ENCODE measurements at regions not wholly inside any gene's neighbourhood (a gene's known extent, or its start where the extent isn't known, plus 50 kb on each side); places are given as distances from the start of the nearest gene placed in this dataset.
"Not testable (repeated sequence)": the region's sequence is repeated elsewhere in the genome, so short reads cannot be mapped to it uniquely, and the experiment has no call there.

GRCh38 chr5:106392766-106393165, 1278.0 kb downstream of the EFNA5 start:
- 87 to 93% (median 91%) methylated on average over 5 of the region's 5 CpGs for WGBS, 5 donors
- TF ChIP-seq POLR2A (IDR thresholded peaks at IDR 0.05): no peak
- no peak for TF ChIP-seq POLR2AphosphoS5 (IDR thresholded peaks at IDR 0.05)
- TF ChIP-seq EP300 (IDR thresholded peaks at IDR 0.05): no peak
- TF ChIP-seq CTCF (IDR thresholded peaks at IDR 0.05): no peak
- H3K27me3 ChIP-seq: no peaks in the 10 kb centered on the region

GRCh38 chr5:106387767-106388166, 1283.0 kb downstream of the EFNA5 start:
- H3K27ac ChIP-seq; intact Hi-C loops (cut with DNase I; ENCODE audit: low total_unique reads); H3K27me3 ChIP-seq; H3K36me3 ChIP-seq; DNase-seq; H3K4me1 ChIP-seq; H3K9me3 ChIP-seq; H3K4me3 ChIP-seq: not testable (repeated sequence)
- 87 to 96% (median 95%) methylated on average over 7 to 12 of the region's 12 CpGs for WGBS, 5 donors

More at GRCh38 chr5:106392766-106393165, 1278.0 kb downstream of the EFNA5 start:
- H3K9me3 ChIP-seq: no peaks in the 10 kb centered on the region
- no peaks in the 10 kb centered on the region for H3K36me3 ChIP-seq
- no peak for DNase-seq
- intact Hi-C loops (cut with DNase I; ENCODE audit: low total_unique reads): no loop called here
- no peaks in the 10 kb centered on the region for H3K4me1 ChIP-seq
- H3K4me3 ChIP-seq: no peak overlapping the region
- H3K27ac ChIP-seq: no peak overlapping the region

GRCh38 chr5:106386287-106386686, 1284.5 kb downstream of the EFNA5 start:
- H3K4me1 ChIP-seq: no peaks in the 10 kb centered on the region
- no peak overlapping the region for H3K4me3 ChIP-seq
- H3K9me3 ChIP-seq: no peaks in the 10 kb centered on the region
- H3K27ac ChIP-seq: no peak overlapping the region
- DNase-seq: no peak
- H3K27me3 ChIP-seq: no peaks in the 10 kb centered on the region
- 89 to 92% (median 90%) methylated on average over 3 of the region's 3 CpGs for WGBS, 5 donors
- H3K36me3 ChIP-seq: no peaks in the 10 kb centered on the region
- TF ChIP-seq POLR2A (IDR thresholded peaks at IDR 0.05): no peak
- TF ChIP-seq CTCF (IDR thresholded peaks at IDR 0.05): no peak
- no peak for TF ChIP-seq EP300 (IDR thresholded peaks at IDR 0.05)
- no peak for TF ChIP-seq POLR2AphosphoS5 (IDR thresholded peaks at IDR 0.05)
- intact Hi-C loops (cut with DNase I; ENCODE audit: low total_unique reads): no loop called here

- TF ChIP-seq CTCF (IDR thresholded peaks at IDR 0.05) (no peak), EP300 (IDR thresholded peaks at IDR 0.05) (no peak)
- WGBS, 5 donors: 59 to 81% (median 72%) methylated on average over 1 of the region's 1 CpG
- DNase-seq: no peak
- Histone ChIP-seq H3K4me3 (no peak overlapping the region), H3K27me3 (no peaks in the 10 kb centered on the region), H3K9me3 (no peaks in the 10 kb centered on the region), H3K4me1 (no peaks in the 10 kb centered on the region), H3K36me3 (no peaks in the 10 kb centered on the region), H3K27ac (no peak overlapping the region)
- intact Hi-C loops (cut with DNase I; ENCODE audit: low total_unique reads): no loop called here
Observed at GRCh38 chr5:106380736-106381135, 1290.0 kb downstream of the EFNA5 start.

GRCh38 chr5:106376522-106376921, 1294.2 kb downstream of the EFNA5 start:
- Histone ChIP-seq H3K27me3 (no peaks in the 10 kb centered on the region), H3K27ac (no peak overlapping the region), H3K4me1 (no peaks in the 10 kb centered on the region), H3K4me3 (no peak overlapping the region), H3K36me3 (no peaks in the 10 kb centered on the region), H3K9me3 (no peaks in the 10 kb centered on the region)
- TF ChIP-seq POLR2A (IDR thresholded peaks at IDR 0.05) (no peak), EP300 (IDR thresholded peaks at IDR 0.05) (no peak), CTCF (IDR thresholded peaks at IDR 0.05) (no peak), POLR2AphosphoS5 (IDR thresholded peaks at IDR 0.05) (no peak)
- intact Hi-C loops (cut with DNase I; ENCODE audit: low total_unique reads): no loop called here
- DNase-seq: no peak
- WGBS, 5 donors: 31 to 64% (median 52%) methylated on average over 1 of the region's 1 CpG

All from stomach (tissue), 8 donors.